Endothelial cell of umbilical vein (primary cell): ENCODE measurements at regions not wholly inside any gene's neighbourhood (a gene's known extent, or its start where the extent isn't known, plus 50 kb on each side); places are given as distances from the start of the nearest gene placed in this dataset.

ENCODE experiments used
- BruUV-seq: library from RNA; stranded (reverse); fragments of 400-500 nt; replicated peaks from 2 replicates; lab custom pipeline; 2021; lab: Mats Ljungman, UMichigan
- CTCF ChIA-PET: fragments of 300-600, 350-600 bp; sonication (Branson Sonifier 250); formaldehyde crosslinking; loops from one replicate; lab custom pipeline; 2021; ENCODE audit warnings: antibody characterized with exemption, inconsistent platforms; lab: Charles Lee
- POLR2A ChIA-PET: fragments of 300-600, 350-600 bp; sonication (Branson Sonifier 250); formaldehyde crosslinking; loops from one replicate; lab custom pipeline; 2021; ENCODE audit warnings: antibody characterized with exemption, inconsistent platforms; lab: Charles Lee
- DNase-seq: peaks from one replicate; pipeline ENCODE4 v3.0.0-alpha.2; 2011; ENCODE audit warnings: low read depth, low spot score
- FAIRE-seq: peaks from 2 replicates; lab custom pipeline; 2011; peaks lifted over from hg19 to GRCh38; lab: Jason Lieb, UNC
- H2AFZ ChIP-seq: 2 replicates; pipeline ENCODE4 v1.6.0; 2012; ENCODE audit warnings: low read depth, low read length, control low read depth, inconsistent platforms
- H3K27ac ChIP-seq: 2 replicates; pipeline ENCODE4 v1.5.1; 2011; ENCODE audit warnings: low read depth, mild to moderate bottlenecking, control low read depth, low read length, moderate library complexity; ENCODE audit not compliant: insufficient read depth
- H3K27me3 ChIP-seq, 2 experiments: 2 replicates each; pipeline versions ENCODE4 v1.6.0 to v1.6.1; 2011; ENCODE audit warnings: low read length in 2 of 2, mixed read lengths in 1 of 2; ENCODE audit not compliant: control insufficient read depth in 2 of 2, insufficient read depth in 2 of 2
- H3K36me3 ChIP-seq, 2 experiments: 2 replicates in 1 of 2; 3 replicates in 1 of 2; pipeline ENCODE4 v1.5.1; 2011; ENCODE audit warnings: low read length in 2 of 2, mild to moderate bottlenecking in 1 of 2, moderate library complexity in 1 of 2; ENCODE audit not compliant: control insufficient read depth in 2 of 2, insufficient read depth in 2 of 2; ENCODE audit errors: extremely low read depth in 1 of 2
- H3K4me1 ChIP-seq: 3 replicates; pipeline ENCODE4 v1.5.1; 2011; ENCODE audit warnings: mild to moderate bottlenecking, low read length; ENCODE audit not compliant: control insufficient read depth, insufficient read depth; ENCODE audit errors: extremely low read depth
- H3K4me2 ChIP-seq: 2 replicates; pipeline ENCODE4 v1.6.1; 2011; ENCODE audit warnings: low read length, control low read depth, mixed read lengths; ENCODE audit not compliant: insufficient read depth
- H3K4me3 ChIP-seq, 3 experiments: fragments of 200-600 bp in 1 of 3; sonication (generic), shearing (Covaris generic) in 1 of 3; replicated peaks in 1 of 3; 2 replicates each; pipeline ENCODE4 v1.5.1; 2011 to 2016; ENCODE audit warnings: control low read depth in 3 of 3, low read length in 3 of 3, mild to moderate bottlenecking in 2 of 3, inconsistent platforms in 1 of 3, low read depth in 1 of 3, moderate library complexity in 1 of 3; ENCODE audit not compliant: insufficient read depth in 1 of 3
- H3K79me2 ChIP-seq: 2 replicates; pipeline ENCODE4 v1.6.0; 2012; ENCODE audit warnings: low read length, inconsistent platforms; ENCODE audit not compliant: control insufficient read depth, insufficient read depth
- H3K9ac ChIP-seq: replicated peaks from 2 replicates; pipeline ENCODE3; 2011; ENCODE audit warnings: low read length, control low read depth; ENCODE audit not compliant: insufficient read depth; ENCODE audit errors: extremely low read depth
- H3K9me1 ChIP-seq: replicated peaks from 3 replicates; pipeline ENCODE4 v1.6.0; 2011; ENCODE audit warnings: mild to moderate bottlenecking, low read length; ENCODE audit not compliant: control insufficient read depth, insufficient read depth; ENCODE audit errors: extremely low read depth
- H3K9me3 ChIP-seq: replicated peaks from 2 replicates; pipeline ENCODE4 v1.5.1; 2012; ENCODE audit warnings: low read length, inconsistent platforms; ENCODE audit not compliant: control insufficient read depth, insufficient read depth
- H4K20me1 ChIP-seq: replicated peaks from 2 replicates; pipeline ENCODE3; 2011; ENCODE audit warnings: mild to moderate bottlenecking, low read length; ENCODE audit not compliant: control insufficient read depth, insufficient read depth; ENCODE audit errors: extremely low read depth
- CTCF ChIP-seq, 2 donors: IDR thresholded peaks; 1 replicate in 1 of 2; 2 replicates in 1 of 2; pipeline ENCODE4 v1.5.1; 2011; ENCODE audit warnings: low read length in 2 of 2, mild to moderate bottlenecking in 2 of 2, moderate library complexity in 2 of 2, control low read depth in 1 of 2, inconsistent platforms in 1 of 2, low read depth in 1 of 2; ENCODE audit not compliant: insufficient read depth in 1 of 2; ENCODE audit errors: extremely low read depth in 1 of 2
- GATA2 ChIP-seq: IDR thresholded peaks from 2 replicates; pipeline ENCODE4 v1.7.0; 2011; ENCODE audit warnings: low read depth, mild to moderate bottlenecking, moderate library complexity, mixed read lengths, low read length; ENCODE audit not compliant: insufficient read length, insufficient read depth
- POLR2A ChIP-seq: IDR thresholded peaks from 2 replicates; pipeline ENCODE4 v1.6.1; 2012; ENCODE audit warnings: low read depth, mild to moderate bottlenecking, control low read depth, low read length
- POLR2AphosphoS5 ChIP-seq: IDR thresholded peaks from 2 replicates; pipeline ENCODE4 v1.6.1; 2012; ENCODE audit warnings: low read depth, mild to moderate bottlenecking, control low read depth, low read length, moderate library complexity; ENCODE audit not compliant: insufficient read depth
- dilution Hi-C: fragments of 300-500 bp; cut with MboI; formaldehyde crosslinking; loops from one replicate; pipeline ENCODE4 v1.15.0; 2019; ENCODE audit warnings: low sequenced_read_pairs; ENCODE audit not compliant: extremely low pct_ligation_motif_present
- intact Hi-C: fragments of 100-400 bp; cut with micrococcal nuclease; formaldehyde crosslinking; loops from one replicate; pipeline ENCODE4 v1.10.0; 2022
- TF ChIP-seq, protein P1 (sequence below): IDR thresholded peaks from 2 replicates; pipeline ENCODE4 v1.6.1; 2011; ENCODE audit not compliant: insufficient read depth, insufficient read length

GRCh38 chr4:132642016-132642817, 506.9 kb upstream of the PCDH10 start:
- no peak overlapping the region for H3K9ac ChIP-seq
- no peaks in the 10 kb centered on the region for H3K9me1 ChIP-seq
- FAIRE-seq = peak; percentile 76
- no peaks in the 10 kb centered on the region for H3K4me1 ChIP-seq
- no peak overlapping the region for H3K4me3 ChIP-seq
- TF ChIP-seq POLR2AphosphoS5 = no peak
- no peak for TF ChIP-seq POLR2A
- TF ChIP-seq CTCF (IDR thresholded peaks at IDR 0.05; ENCODE audit: extremely low read depth in 1 of 2, insufficient read depth in 1 of 2, low read depth in 1 of 2, low read length in 2 of 2) = peak; percentile 76 to 77
- TF ChIP-seq, protein P1, sequence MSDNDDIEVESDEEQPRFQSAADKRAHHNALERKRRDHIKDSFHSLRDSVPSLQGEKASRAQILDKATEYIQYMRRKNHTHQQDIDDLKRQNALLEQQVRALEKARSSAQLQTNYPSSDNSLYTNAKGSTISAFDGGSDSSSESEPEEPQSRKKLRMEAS = no peak
- ChIA-PET POLR2A (no interaction called here), CTCF (interaction anchor here (1.0 to 2.1 kb wide), 5 partner anchors 10 to 1550 kb away, joined by 3 to 7 read pairs (median 5); no protein-coding TSS in a partner anchor)
- peak; percentile 74 for DNase-seq
- H2AFZ ChIP-seq = no peak overlapping the region
- H3K4me2 ChIP-seq = no peak overlapping the region
- no peaks in the 10 kb centered on the region for H3K79me2 ChIP-seq
- H3K27me3 ChIP-seq = peaks cover 0 to 1% of the 10 kb centered on the region in 2 experiments
- H3K36me3 ChIP-seq = no peaks in the 10 kb centered on the region
- no peaks in the 10 kb centered on the region for H3K9me3 ChIP-seq
- intact Hi-C loops (loop anchor here (2.0 to 5.0 kb wide), 3 partner anchors 490 to 1550 kb away; no protein-coding TSS in a partner anchor), dilution Hi-C loops (no loop called here)
- no peak overlapping the region for H3K27ac ChIP-seq
- BruUV-seq = no TSS peak
- H4K20me1 ChIP-seq = no peaks in the 10 kb centered on the region

DNA sequence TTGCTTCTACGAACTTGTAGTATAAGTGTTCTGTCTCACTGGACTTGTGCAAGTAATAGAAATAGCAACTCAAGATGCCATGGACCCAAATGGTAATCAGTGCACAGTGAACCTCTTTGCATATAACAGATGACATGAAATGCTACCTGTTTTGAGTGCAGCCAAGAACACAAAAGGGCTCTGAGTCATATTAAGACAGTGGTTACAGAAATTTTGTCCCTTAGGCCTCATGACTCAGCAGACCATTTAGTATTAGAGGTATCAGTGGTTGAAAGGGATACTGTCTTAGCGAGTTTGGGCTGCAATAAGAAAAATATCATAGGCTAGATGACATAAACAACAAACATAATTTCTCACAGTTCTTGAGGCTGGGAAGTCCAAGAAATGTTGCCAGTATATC, 502.9 kb upstream of the PCDH10 start:
- ChIA-PET CTCF (no interaction called here), POLR2A (no interaction called here)
- DNase-seq = no peak
- intact Hi-C loops = no loop called here
- H3K79me2 ChIP-seq = no peaks in the 10 kb centered on the region
- H3K27me3 ChIP-seq = no peaks in the 10 kb centered on the region
- no peak for TF ChIP-seq POLR2A
- TF ChIP-seq, protein P1 = no peak
- no peak for TF ChIP-seq GATA2
- no peaks in the 10 kb centered on the region for H3K9me1 ChIP-seq
- H3K9ac ChIP-seq = no peak overlapping the region
- dilution Hi-C loops = no loop called here
- H4K20me1 ChIP-seq = no peaks in the 10 kb centered on the region
- BruUV-seq = no TSS peak
- no peak overlapping the region for H3K4me2 ChIP-seq
- H3K9me3 ChIP-seq = no peaks in the 10 kb centered on the region
- no peak overlapping the region for H3K4me3 ChIP-seq
- H2AFZ ChIP-seq = no peak overlapping the region
- H3K27ac ChIP-seq = no peak overlapping the region
- no peak for FAIRE-seq
- no peaks in the 10 kb centered on the region for H3K4me1 ChIP-seq
- H3K36me3 ChIP-seq = no peaks in the 10 kb centered on the region
